IPS DF 6.9 (cell line): ENCODE measurements at regions not wholly inside any gene's neighbourhood (a gene's known extent, or its start where the extent isn't known, plus 50 kb on each side); places are given as distances from the start of the nearest gene placed in this dataset.

Source experiments
- DNase-seq: peaks from one replicate; pipeline ENCODE4 v3.0.0-alpha.2; 2013; ENCODE audit warnings: low read depth, low spot score
- H3K27ac ChIP-seq: one replicate; pipeline ENCODE4 v1.5.1; 2013; ENCODE audit warnings: low read length, control low read depth
- H3K27me3 ChIP-seq: 2 replicates; pipeline ENCODE4 v1.6.1; 2013; ENCODE audit warnings: mild to moderate bottlenecking, low read length; ENCODE audit not compliant: control insufficient read depth, insufficient read depth
- H3K36me3 ChIP-seq: 2 replicates; pipeline ENCODE4 v1.6.1; 2013; ENCODE audit warnings: low read length; ENCODE audit not compliant: control insufficient read depth, insufficient read depth
- H3K4me1 ChIP-seq: 2 replicates; pipeline ENCODE4 v1.6.1; 2013; ENCODE audit warnings: low read length; ENCODE audit not compliant: control insufficient read depth, insufficient read depth
- H3K4me3 ChIP-seq: 2 replicates; pipeline ENCODE4 v1.5.1; 2013; ENCODE audit warnings: mild to moderate bottlenecking, low read length
- H3K9me3 ChIP-seq: 2 replicates; pipeline ENCODE4 v1.6.1; 2013; ENCODE audit warnings: low read length, inconsistent platforms; ENCODE audit not compliant: control insufficient read depth, insufficient read depth
- WGBS: extraction: QIAGEN DNeasy Blood & Tissue Kit; methylation state at CpG from one replicate; pipeline ENCODE4 v1.1.7; 2013; ENCODE audit warnings: mixed read lengths, missing lambda C conversion rate; ENCODE audit not compliant: insufficient read length, insufficient coverage; 5-methylcytosine and 5-hydroxymethylcytosine counted together

- no peak for DNase-seq
- H3K9me3 ChIP-seq: no peaks in the 10 kb centered on the region
- no peaks in the 10 kb centered on the region for H3K36me3 ChIP-seq
Measured at GRCh38 chr6:71510856-71511255, 222.2 kb downstream of the OGFRL1 start.

DNA sequence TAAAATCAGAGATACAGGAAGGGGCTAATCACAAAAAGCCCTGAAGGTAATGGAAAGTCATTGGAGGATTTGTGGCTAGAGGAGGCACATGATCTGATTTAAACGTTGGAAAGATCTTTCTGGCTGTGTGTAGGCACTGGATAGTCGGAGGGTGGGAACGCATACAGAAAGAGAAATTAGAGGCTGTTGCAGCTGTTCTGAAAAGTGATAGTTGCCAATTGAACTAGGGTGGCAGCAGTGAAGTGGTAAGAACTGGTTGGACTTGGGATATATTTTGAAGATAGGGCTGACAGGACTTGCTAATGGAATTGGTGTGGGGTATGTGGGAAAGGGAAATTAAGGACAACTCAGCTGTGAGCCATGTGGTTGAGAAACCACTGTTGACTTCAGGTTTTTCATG, 223.6 kb downstream of the OGFRL1 start:
- WGBS: no CpG with 5 or more reads among the region's 3 CpGs
- Histone ChIP-seq H3K9me3 (no peaks in the 10 kb centered on the region), H3K27me3 (no peaks in the 10 kb centered on the region), H3K27ac (no peak overlapping the region), H3K4me3 (no peak overlapping the region), H3K4me1 (no peaks in the 10 kb centered on the region), H3K36me3 (no peaks in the 10 kb centered on the region)
- no peak for DNase-seq

More at GRCh38 chr6:71510856-71511255, 222.2 kb downstream of the OGFRL1 start:
- H3K4me1 ChIP-seq: no peaks in the 10 kb centered on the region
- no peak overlapping the region for H3K4me3 ChIP-seq
- H3K27ac ChIP-seq: no peak overlapping the region
- no peaks in the 10 kb centered on the region for H3K27me3 ChIP-seq

GRCh38 chr6:71513036-71513435, 224.4 kb downstream of the OGFRL1 start:
- 100% methylated on average over 1 of the region's 3 CpGs for WGBS
- Histone ChIP-seq H3K27me3 (no peaks in the 10 kb centered on the region), H3K4me1 (no peaks in the 10 kb centered on the region), H3K27ac (no peak overlapping the region), H3K9me3 (no peaks in the 10 kb centered on the region), H3K4me3 (no peak overlapping the region), H3K36me3 (no peaks in the 10 kb centered on the region)
- no peak for DNase-seq

DNA sequence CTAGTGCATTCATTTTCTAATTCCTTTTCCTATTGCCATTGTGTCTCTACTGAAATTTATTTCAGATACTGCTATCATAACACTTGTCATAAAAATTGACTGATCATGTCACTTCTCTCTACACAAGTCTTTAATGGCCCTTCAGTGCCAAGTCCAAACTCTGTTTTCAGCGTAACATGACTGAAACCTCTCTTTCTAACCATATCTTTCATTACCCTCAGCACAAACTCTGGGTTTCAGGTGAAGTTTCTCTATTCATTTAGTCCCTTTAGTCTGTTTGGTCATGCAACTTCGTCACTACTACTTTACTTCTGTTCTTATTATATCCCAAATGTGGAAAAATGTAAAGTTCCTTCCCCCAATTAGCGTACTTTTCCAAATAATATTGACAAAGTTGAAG, 234.9 kb downstream of the OGFRL1 start:
- WGBS: no CpG with 5 or more reads among the region's 3 CpGs
- no peak for DNase-seq

DNA sequence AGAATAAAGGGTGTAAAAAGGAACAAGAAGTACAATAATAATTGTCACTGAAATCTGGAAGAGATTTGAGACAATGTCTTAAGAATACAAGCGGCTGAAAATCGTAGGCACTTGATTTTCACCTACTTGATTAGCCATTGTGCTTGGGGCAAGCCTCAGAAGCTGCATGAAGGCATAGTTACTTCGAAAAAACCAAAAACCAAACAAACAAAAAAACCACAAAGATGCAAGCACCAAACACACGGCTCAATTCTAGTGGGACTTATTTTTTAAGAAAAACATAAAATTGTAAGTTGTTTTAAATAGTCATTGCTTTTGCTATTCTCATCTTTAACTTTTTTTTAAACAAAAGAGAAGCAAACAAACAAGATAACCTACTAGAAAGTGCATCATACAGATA, 235.6 kb downstream of the OGFRL1 start:
- H3K4me3 ChIP-seq: no peak overlapping the region
- no peaks in the 10 kb centered on the region for H3K4me1 ChIP-seq
- H3K27me3 ChIP-seq: no peaks in the 10 kb centered on the region
- H3K36me3 ChIP-seq: no peaks in the 10 kb centered on the region
- H3K9me3 ChIP-seq: no peaks in the 10 kb centered on the region
- no CpG with 5 or more reads among the region's 4 CpGs for WGBS
- no peak overlapping the region for H3K27ac ChIP-seq
- no peak for DNase-seq

More for the DNA sequence above, 234.9 kb downstream of the OGFRL1 start:
- Histone ChIP-seq H3K9me3 (no peaks in the 10 kb centered on the region), H3K4me3 (no peak overlapping the region), H3K4me1 (no peaks in the 10 kb centered on the region), H3K27ac (no peak overlapping the region), H3K36me3 (no peaks in the 10 kb centered on the region), H3K27me3 (no peaks in the 10 kb centered on the region)

- Histone ChIP-seq H3K4me1 (no peaks in the 10 kb centered on the region), H3K9me3 (no peaks in the 10 kb centered on the region), H3K4me3 (no peak overlapping the region), H3K27ac (no peak overlapping the region), H3K36me3 (no peaks in the 10 kb centered on the region), H3K27me3 (no peaks in the 10 kb centered on the region)
- WGBS: no CpG with 5 or more reads among the region's 1 CpG
- no peak for DNase-seq
Measured at GRCh38 chr6:71527886-71528285, 239.3 kb downstream of the OGFRL1 start.

GRCh38 chr6:71529026-71529425, 240.4 kb downstream of the OGFRL1 start:
- H3K27ac ChIP-seq: no peak overlapping the region
- no peak overlapping the region for H3K4me3 ChIP-seq
- WGBS: no CpG with 5 or more reads among the region's 2 CpGs
- no peaks in the 10 kb centered on the region for H3K27me3 ChIP-seq
- no peaks in the 10 kb centered on the region for H3K4me1 ChIP-seq
- no peaks in the 10 kb centered on the region for H3K9me3 ChIP-seq
- DNase-seq: no peak
- no peaks in the 10 kb centered on the region for H3K36me3 ChIP-seq

DNA sequence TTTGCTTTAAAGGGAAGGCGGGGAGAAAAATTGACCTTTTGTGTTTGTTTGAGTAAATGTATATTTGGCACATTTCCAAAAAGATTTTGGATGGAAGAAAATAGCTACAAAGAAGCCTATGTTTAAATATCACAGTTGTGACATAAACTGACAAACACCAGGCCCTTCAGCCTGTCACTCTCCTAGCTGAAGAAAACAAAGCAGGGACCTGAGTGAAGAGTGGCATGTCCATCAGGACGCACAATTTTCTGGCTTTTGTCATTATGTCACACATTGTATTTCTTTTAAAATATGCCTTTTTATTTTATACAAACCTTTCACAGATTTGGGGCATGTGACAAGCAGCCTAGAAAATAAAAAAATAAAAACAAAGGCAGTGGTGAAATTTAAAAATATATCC, 241.2 kb downstream of the OGFRL1 start:
- no CpG with 5 or more reads among the region's 2 CpGs for WGBS
- Histone ChIP-seq H3K4me1 (no peaks in the 10 kb centered on the region), H3K4me3 (no peak overlapping the region), H3K27ac (no peak overlapping the region), H3K36me3 (no peaks in the 10 kb centered on the region), H3K9me3 (no peaks in the 10 kb centered on the region), H3K27me3 (no peaks in the 10 kb centered on the region)
- no peak for DNase-seq

DNA sequence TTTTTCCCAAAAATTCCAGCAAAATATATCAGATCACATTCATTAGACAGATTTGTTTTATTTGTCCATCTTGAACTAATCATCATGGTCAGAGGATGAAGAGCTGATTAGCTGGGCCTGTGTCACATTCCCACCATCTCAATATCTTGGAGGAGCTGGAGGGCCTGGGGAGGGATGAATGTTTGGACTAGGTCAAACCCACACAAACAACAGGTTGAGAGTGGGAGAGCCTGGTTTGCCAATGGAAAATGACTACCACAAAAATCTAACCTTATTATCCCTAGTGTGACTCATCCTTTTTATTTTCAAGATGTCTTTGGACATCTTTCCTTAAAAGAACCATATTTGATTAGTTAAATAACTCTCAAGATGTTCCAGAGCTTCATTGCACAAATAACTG, 242.4 kb downstream of the OGFRL1 start:
- no peaks in the 10 kb centered on the region for H3K27me3 ChIP-seq
- no peaks in the 10 kb centered on the region for H3K9me3 ChIP-seq
- no peaks in the 10 kb centered on the region for H3K36me3 ChIP-seq
- no peak overlapping the region for H3K4me3 ChIP-seq
- DNase-seq: no peak
- no peaks in the 10 kb centered on the region for H3K4me1 ChIP-seq
- H3K27ac ChIP-seq: no peak overlapping the region

GRCh38 chr6:71531841-71532240, 243.2 kb downstream of the OGFRL1 start:
- H3K36me3 ChIP-seq: no peaks in the 10 kb centered on the region
- no peak overlapping the region for H3K4me3 ChIP-seq
- no peaks in the 10 kb centered on the region for H3K4me1 ChIP-seq
- no peak overlapping the region for H3K27ac ChIP-seq
- DNase-seq: no peak
- WGBS: no CpG with 5 or more reads among the region's 10 CpGs
- H3K9me3 ChIP-seq: no peaks in the 10 kb centered on the region
- H3K27me3 ChIP-seq: no peaks in the 10 kb centered on the region

DNA sequence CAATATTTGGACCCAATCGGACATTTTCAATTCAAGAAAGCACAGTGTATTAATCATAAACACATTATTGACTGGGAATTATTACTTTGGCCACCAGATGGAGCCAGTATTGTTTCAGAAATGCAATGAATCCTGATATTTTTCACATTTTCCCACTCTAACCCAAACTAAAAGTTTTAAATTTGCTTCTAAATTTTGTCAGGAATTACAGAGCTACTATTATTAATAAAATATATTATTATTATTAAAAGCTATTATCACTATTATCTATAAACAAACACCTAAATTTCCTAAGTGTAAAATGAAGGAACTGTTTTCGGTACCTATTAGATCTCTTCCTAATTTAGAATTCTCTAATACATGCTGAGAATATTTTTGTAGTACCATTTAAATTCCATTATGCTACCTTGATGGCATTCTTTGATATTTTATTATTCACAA, 245.3 kb downstream of the OGFRL1 start:
- DNase-seq: no peak
- no peaks in the 10 kb centered on the region for H3K36me3 ChIP-seq
- no peaks in the 10 kb centered on the region for H3K9me3 ChIP-seq
- no CpG with 5 or more reads among the region's 2 CpGs for WGBS
- H3K4me1 ChIP-seq: no peaks in the 10 kb centered on the region
- no peak overlapping the region for H3K27ac ChIP-seq
- H3K27me3 ChIP-seq: no peaks in the 10 kb centered on the region
- no peak overlapping the region for H3K4me3 ChIP-seq
